ENCODE measurements at regions not wholly inside any gene's neighbourhood (a gene's known extent, or its start where the extent isn't known, plus 50 kb on each side); places are given as distances from the start of the nearest gene placed in this dataset.

DNA sequence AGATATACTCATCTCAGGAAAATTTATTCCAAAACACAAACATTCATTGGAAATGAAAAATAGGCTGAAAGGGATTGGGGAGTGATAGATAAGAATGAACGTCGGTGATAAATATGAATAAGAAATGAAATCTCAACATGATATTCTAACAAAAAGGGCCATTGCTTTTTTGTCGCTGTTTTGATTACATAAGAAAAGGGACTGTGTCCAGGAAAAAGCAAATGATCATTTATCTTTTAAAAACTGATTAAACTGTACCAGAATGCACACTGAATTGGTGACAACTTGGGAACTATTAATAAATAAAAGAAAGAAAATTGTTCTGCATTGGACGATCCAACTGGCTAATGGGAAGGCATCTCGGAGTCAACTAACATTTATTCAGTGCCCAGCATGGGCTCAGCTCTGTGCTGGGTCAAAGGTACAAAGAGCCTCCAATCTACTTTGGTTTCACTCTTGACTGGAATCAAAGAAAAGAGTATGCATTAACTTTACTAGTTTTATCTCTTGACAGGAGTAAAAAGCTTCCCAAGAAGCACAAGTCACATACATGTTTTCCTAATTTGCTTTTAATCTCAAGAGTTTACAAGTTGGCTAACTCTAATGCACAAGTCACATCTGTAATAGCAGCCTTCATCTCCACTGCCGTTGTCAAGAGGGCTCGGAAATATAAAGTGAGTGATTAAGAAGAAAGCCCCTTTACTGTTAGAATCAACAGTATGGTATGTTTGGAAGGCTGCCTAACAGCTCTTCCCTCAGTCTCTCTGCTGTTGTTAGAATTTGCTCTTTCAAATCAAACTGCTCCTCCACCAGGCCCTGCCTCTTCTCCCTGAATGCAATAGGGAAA, 280.0 kb downstream of the IGSF11 start:
- no peak for TF ChIP-seq CTCF (conservative IDR thresholded peaks at IDR 0.05)
- TF ChIP-seq EZH2 (IDR thresholded peaks at IDR 0.05; ENCODE audit: low read depth), result no peak

Measured in PC-9 (cell line).